ENCODE measurements at regions not wholly inside any gene's neighbourhood (a gene's known extent, or its start where the extent isn't known, plus 50 kb on each side); places are given as distances from the start of the nearest gene placed in this dataset.

GRCh38 chr7:33850768-33851167 is 54.6 kb upstream of the BMPER start:
- Histone ChIP-seq H3K4me1 (ENCODE audit: control insufficient read depth, insufficient read depth, low read length, poor library complexity, severe bottlenecking) (peaks cover 9% of the 10 kb centered on the region), H3K4me3 (ENCODE audit: extremely low read depth, insufficient read depth, low read length, poor library complexity, severe bottlenecking) (no peak overlapping the region), H3K27ac (ENCODE audit: low read depth, low read length, severe bottlenecking) (no peak overlapping the region), H3K9me3 (ENCODE audit: control insufficient read depth, low read length) (peaks cover 6% of the 10 kb centered on the region), H3K36me3 (ENCODE audit: control insufficient read depth, insufficient read depth, low read length) (no peaks in the 10 kb centered on the region)
- 88 to 100% methylated on average over 1 of the region's 1 CpG for WGBS, 2 experiments (ENCODE audit: insufficient coverage in 2 of 2)

- H3K4me3 ChIP-seq (ENCODE audit: extremely low read depth, insufficient read depth, low read length, poor library complexity, severe bottlenecking): no peak overlapping the region
- peaks cover 6% of the 10 kb centered on the region for H3K9me3 ChIP-seq (ENCODE audit: control insufficient read depth, low read length)
- H3K4me1 ChIP-seq (ENCODE audit: control insufficient read depth, insufficient read depth, low read length, poor library complexity, severe bottlenecking): peaks cover 9% of the 10 kb centered on the region
- H3K36me3 ChIP-seq (ENCODE audit: control insufficient read depth, insufficient read depth, low read length): no peaks in the 10 kb centered on the region
- 100% methylated on average over 1 to 2 of the region's 3 CpGs for WGBS, 2 experiments (ENCODE audit: insufficient coverage in 2 of 2)
- no peak overlapping the region for H3K27ac ChIP-seq (ENCODE audit: low read depth, low read length, severe bottlenecking)
Observed at GRCh38 chr7:33852838-33853237, 52.5 kb upstream of the BMPER start.

- WGBS, 2 experiments (ENCODE audit: insufficient coverage in 2 of 2): 93 to 95% methylated on average over 4 of the region's 5 CpGs
- H3K4me1 ChIP-seq (ENCODE audit: control insufficient read depth, insufficient read depth, low read length, poor library complexity, severe bottlenecking): peaks cover 9% of the 10 kb centered on the region
- peaks cover 6% of the 10 kb centered on the region for H3K9me3 ChIP-seq (ENCODE audit: control insufficient read depth, low read length)
- H3K27ac ChIP-seq (ENCODE audit: low read depth, low read length, severe bottlenecking): no peak overlapping the region
- no peak overlapping the region for H3K4me3 ChIP-seq (ENCODE audit: extremely low read depth, insufficient read depth, low read length, poor library complexity, severe bottlenecking)
- no peaks in the 10 kb centered on the region for H3K36me3 ChIP-seq (ENCODE audit: control insufficient read depth, insufficient read depth, low read length)
Observed at GRCh38 chr7:33853361-33854062, 51.8 kb upstream of the BMPER start.

- H3K4me1 ChIP-seq (ENCODE audit: control insufficient read depth, insufficient read depth, low read length, poor library complexity, severe bottlenecking): peaks cover 9% of the 10 kb centered on the region
- 80 to 100% methylated on average over 1 of the region's 1 CpG for WGBS, 2 experiments (ENCODE audit: insufficient coverage in 2 of 2)
- H3K9me3 ChIP-seq (ENCODE audit: control insufficient read depth, low read length): peaks cover 6% of the 10 kb centered on the region
- H3K36me3 ChIP-seq (ENCODE audit: control insufficient read depth, insufficient read depth, low read length): no peaks in the 10 kb centered on the region
- no peak overlapping the region for H3K4me3 ChIP-seq (ENCODE audit: extremely low read depth, insufficient read depth, low read length, poor library complexity, severe bottlenecking)
- H3K27ac ChIP-seq (ENCODE audit: low read depth, low read length, severe bottlenecking): no peak overlapping the region
Observed at GRCh38 chr7:33854178-33854577, 51.2 kb upstream of the BMPER start.

- Histone ChIP-seq H3K9me3 (ENCODE audit: control insufficient read depth, low read length) (peaks cover 10% of the 10 kb centered on the region), H3K36me3 (ENCODE audit: control insufficient read depth, insufficient read depth, low read length) (no peaks in the 10 kb centered on the region), H3K4me3 (ENCODE audit: extremely low read depth, insufficient read depth, low read length, poor library complexity, severe bottlenecking) (no peak overlapping the region), H3K27ac (ENCODE audit: low read depth, low read length, severe bottlenecking) (no peak overlapping the region), H3K4me1 (ENCODE audit: control insufficient read depth, insufficient read depth, low read length, poor library complexity, severe bottlenecking) (peaks cover 9% of the 10 kb centered on the region)
- 94 to 100% methylated on average over 2 to 3 of the region's 4 CpGs for WGBS, 2 experiments (ENCODE audit: insufficient coverage in 2 of 2)
Observed at GRCh38 chr7:33854801-33855350, 50.5 kb upstream of the BMPER start.
